ENCODE measurements at regions not wholly inside any gene's neighbourhood (a gene's known extent, or its start where the extent isn't known, plus 50 kb on each side); places are given as distances from the start of the nearest gene placed in this dataset.

GRCh38 chr12:107570721-107571120 is 114.9 kb upstream of the PWP1 start:
- TF ChIP-seq CTCF (conservative IDR thresholded peaks at IDR 0.05 in 1 of 2, IDR thresholded peaks at IDR 0.05 in 1 of 2; ENCODE audit: low read depth in 1 of 2, low read length in 2 of 2) (no peak), EZH2 (IDR thresholded peaks at IDR 0.05; ENCODE audit: low read length, missing control alignments) (no peak)

Data from fibroblast of lung (primary cell).